GM12878 (cell line): ENCODE measurements at regions not wholly inside any gene's neighbourhood (a gene's known extent, or its start where the extent isn't known, plus 50 kb on each side); places are given as distances from the start of the nearest gene placed in this dataset.
"Not testable (repeated sequence)": the region's sequence is repeated elsewhere in the genome, so short reads cannot be mapped to it uniquely, and the experiment has no call there.

Experiments
- ATAC-seq: fragments of 200-7000 bp; cut with Tn5 transposase; 3 replicates; pipeline ENCODE4 v1.9.1; 2020; ENCODE audit warnings: mild to moderate bottlenecking, moderate library complexity
- BruUV-seq: library from RNA; stranded (reverse); fragments of 400-500 nt; replicated peaks from 2 replicates; lab custom pipeline; 2021; lab: Mats Ljungman, UMichigan
- CTCF ChIA-PET: fragments of 300-600 bp; sonication (Branson Sonifier 250); formaldehyde crosslinking; extraction: SDS; loops from one replicate; lab custom pipeline; 2021; ENCODE audit warnings: inconsistent platforms; lab: Yijun Ruan, JAX
- POLR2A ChIA-PET: fragments of 350-600 bp; formaldehyde crosslinking; extraction: SDS; loops from one replicate; lab custom pipeline; 2021; ENCODE audit warnings: inconsistent platforms; lab: Charles Lee
- RAD21 ChIA-PET: fragments of 300-600 bp; sonication (Branson Sonifier 250); formaldehyde crosslinking; loops from one replicate; lab custom pipeline; 2023; ENCODE audit warnings: antibody characterized with exemption; ENCODE audit not compliant: unreplicated experiment; lab: Charles Lee
- SMC1A ChIA-PET: fragments of 300-600 bp; sonication (Branson Sonifier 250); formaldehyde crosslinking; loops from one replicate; lab custom pipeline; 2023; ENCODE audit not compliant: unreplicated experiment, uncharacterized antibody; lab: Charles Lee
- DNase-seq: peaks from one replicate; pipeline ENCODE4 v3.0.0-alpha.2; 2011; ENCODE audit warnings: low read depth, low spot score
- FAIRE-seq: peaks from 3 replicates; lab custom pipeline; 2011; peaks lifted over from hg19 to GRCh38; lab: Jason Lieb, UNC
- H2AFZ ChIP-seq: 2 replicates; pipeline ENCODE4 v1.6.0; 2011; ENCODE audit warnings: low read depth, low read length, control low read depth; ENCODE audit not compliant: control insufficient read depth
- H3K27ac ChIP-seq: 2 replicates; pipeline ENCODE4 v1.5.1; 2011; ENCODE audit warnings: control low read depth; ENCODE audit not compliant: control insufficient read depth, insufficient read depth
- H3K27me3 ChIP-seq, 2 experiments: replicated peaks in 1 of 2; 2 replicates each; pipeline versions ENCODE4 v1.6.0 to v1.6.1; 2011; ENCODE audit warnings: low read length in 1 of 2; ENCODE audit not compliant: control insufficient read depth in 2 of 2, insufficient read depth in 2 of 2
- H3K36me3 ChIP-seq, 2 experiments: 2 replicates each; pipeline ENCODE4 v1.5.1; 2011; ENCODE audit warnings: low read length in 1 of 2; ENCODE audit not compliant: control insufficient read depth in 2 of 2, insufficient read depth in 2 of 2
- H3K4me1 ChIP-seq: 2 replicates; pipeline ENCODE4 v1.6.1; 2011; ENCODE audit warnings: mild to moderate bottlenecking, low read length, moderate library complexity, mixed read lengths; ENCODE audit not compliant: control insufficient read depth, insufficient read depth
- H3K4me2 ChIP-seq: 2 replicates; pipeline ENCODE4 v1.6.0; 2011; ENCODE audit warnings: control low read depth; ENCODE audit not compliant: control insufficient read depth, insufficient read depth
- H3K4me3 ChIP-seq: fragments of 200-600 bp; sonication (generic); 2 replicates; pipeline ENCODE4 v1.5.1; 2016
- H3K79me2 ChIP-seq: 2 replicates; pipeline ENCODE4 v1.6.0; 2011; ENCODE audit warnings: low read length; ENCODE audit not compliant: control insufficient read depth, insufficient read depth
- H3K9ac ChIP-seq: 2 replicates; pipeline ENCODE4 v1.8.0; 2011; ENCODE audit warnings: low read length, control low read depth, mixed read lengths; ENCODE audit not compliant: control insufficient read depth, insufficient read depth
- H3K9me3 ChIP-seq: replicated peaks from 3 replicates; pipeline ENCODE4 v1.5.1; 2011; ENCODE audit warnings: mild to moderate bottlenecking, low read length; ENCODE audit not compliant: control insufficient read depth, insufficient read depth
- H4K20me1 ChIP-seq: 2 replicates; pipeline ENCODE4 v1.6.0; 2011; ENCODE audit not compliant: control insufficient read depth, insufficient read depth
- HCFC1 ChIP-seq: fragments of 150-350 bp; IDR thresholded peaks from 2 replicates; pipeline ENCODE4 v1.6.1; 2014; ENCODE audit warnings: low read length
- POU2F2 ChIP-seq: IDR thresholded peaks from 3 replicates; pipeline ENCODE4 v1.6.1; 2011; ENCODE audit warnings: low read depth, mild to moderate bottlenecking, low read length, borderline replicate concordance
- RCOR1 ChIP-seq: conservative IDR thresholded peaks from 2 replicates; pipeline ENCODE4 v1.6.1; 2012; ENCODE audit warnings: low read depth, low read length, improper control_type of control experiment
- SMARCA5 ChIP-seq: fragments of 450-650 bp; IDR thresholded peaks from 2 replicates; pipeline ENCODE4 v1.6.1; 2017; ENCODE audit warnings: mild to moderate bottlenecking
- SUPT20H ChIP-seq: IDR thresholded peaks from 2 replicates; pipeline ENCODE4 v1.6.1; 2011; ENCODE audit warnings: low read depth, mild to moderate bottlenecking, low read length, moderate library complexity, borderline replicate concordance; ENCODE audit not compliant: control insufficient read depth
- WGBS: methylation state at CpG from one replicate; pipeline ENCODE4 v1.1.6; 2016; ENCODE audit warnings: low lambda C conversion rate; ENCODE audit not compliant: insufficient replicate concordance, insufficient coverage; ENCODE audit errors: missing lambda C conversion rate; 5-methylcytosine and 5-hydroxymethylcytosine counted together
- in situ Hi-C: fragments of 300-500 bp; cut with MboI; formaldehyde crosslinking; loops from 9 replicates; pipeline ENCODE4 v1.14.3; 2018; ENCODE audit warnings: mixed read lengths
- intact Hi-C: fragments of 100-400 bp; cut with micrococcal nuclease; formaldehyde crosslinking; loops from one replicate; pipeline ENCODE4 v1.14.2; 2022; ENCODE audit not compliant: unreplicated experiment
- TF ChIP-seq, protein P1 (sequence below): fragments of 150-350 bp; IDR thresholded peaks from 2 replicates; pipeline ENCODE4 v1.6.1; 2016; ENCODE audit warnings: low read depth, low read length
- TF ChIP-seq, protein P2 (sequence below): fragments of 450-650 bp; IDR thresholded peaks from 2 replicates; pipeline ENCODE4 v1.6.1; 2017; ENCODE audit warnings: mild to moderate bottlenecking
- TF ChIP-seq, protein P3 (sequence below): fragments of 450-650 bp; IDR thresholded peaks from 2 replicates; pipeline ENCODE4 v1.6.1; 2018; ENCODE audit warnings: mild to moderate bottlenecking, low read depth, moderate library complexity; ENCODE audit not compliant: partially characterized antibody

DNA sequence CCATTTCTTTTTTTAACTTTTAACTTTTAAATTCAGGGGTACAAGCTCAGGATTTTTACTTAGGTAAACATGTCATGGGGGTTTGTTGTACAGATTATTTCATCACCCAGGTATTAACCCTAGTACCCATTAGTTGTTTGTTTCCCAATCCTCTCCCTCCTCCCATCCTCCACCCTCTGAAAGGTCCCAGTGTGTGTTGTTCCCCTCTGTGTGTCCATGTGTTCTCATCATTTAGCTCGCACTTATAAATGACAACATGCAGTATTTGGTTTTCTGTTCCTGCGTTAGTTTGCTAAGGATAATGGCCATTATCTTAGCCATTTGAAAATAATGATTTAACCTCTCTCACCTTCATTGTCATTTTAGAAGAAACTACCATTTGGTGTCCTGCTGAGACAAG lies 684.9 kb downstream of the MAFB start:
- CTCF ChIA-PET, RAD21 ChIA-PET, FAIRE-seq, H3K36me3 ChIP-seq, H3K4me3 ChIP-seq, BruUV-seq, DNase-seq, H3K4me1 ChIP-seq, H3K79me2 ChIP-seq, H3K9ac ChIP-seq, H4K20me1 ChIP-seq, in situ Hi-C loops, H2AFZ ChIP-seq, H3K4me2 ChIP-seq, H3K9me3 ChIP-seq, H3K27me3 ChIP-seq, H3K27ac ChIP-seq, intact Hi-C loops, POLR2A ChIA-PET, ATAC-seq: not testable (repeated sequence)
- WGBS, result 0% methylated on average over 2 of the region's 2 CpGs
- SMC1A ChIA-PET, result interaction anchor here (0.7 kb wide), 1 partner anchor 208 kb away, joined by 3 read pairs; no protein-coding TSS in a partner anchor

DNA sequence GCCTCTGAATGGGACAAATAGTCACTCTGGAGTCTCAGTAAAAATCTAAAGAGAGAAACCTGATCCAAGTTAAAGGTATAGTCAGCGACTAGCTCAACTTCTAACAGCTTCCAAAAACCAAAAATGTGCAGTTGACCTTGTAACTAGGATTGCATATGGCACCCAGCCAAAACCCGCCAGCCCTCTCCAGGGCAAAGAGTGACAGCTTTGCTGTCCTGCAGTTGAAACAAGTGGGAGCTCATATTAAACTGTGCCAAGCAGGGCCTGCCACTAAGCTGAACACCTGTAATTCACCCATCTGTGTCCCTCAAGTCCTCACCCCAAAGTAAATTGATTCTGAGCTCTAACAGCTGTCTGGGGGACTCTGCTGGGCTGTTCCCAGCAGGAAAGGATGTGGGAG lies 695.3 kb downstream of the MAFB start:
- ChIA-PET SMC1A (no interaction called here), CTCF (no interaction called here), POLR2A (no interaction called here), RAD21 (no interaction called here)
- Histone ChIP-seq H4K20me1 (no peaks in the 10 kb centered on the region), H3K36me3 (no peaks in the 10 kb centered on the region), H3K9me3 (no peaks in the 10 kb centered on the region), H3K27me3 (no peaks in the 10 kb centered on the region), H3K4me3 (no peak overlapping the region), H2AFZ (no peak overlapping the region), H3K79me2 (no peaks in the 10 kb centered on the region), H3K27ac (no peak overlapping the region), H3K9ac (no peak overlapping the region), H3K4me2 (no peak overlapping the region), H3K4me1 (no peaks in the 10 kb centered on the region)
- in situ Hi-C loops, result no loop called here
- DNase-seq, result no peak
- intact Hi-C loops, result no loop called here
- whole genome bisulfite sequencing, result 0% methylated on average over 2 of the region's 2 CpGs
- no peak for FAIRE-seq
- BruUV-seq, result no TSS peak
- ATAC-seq, result no peak
- TF ChIP-seq SMARCA5 (no peak), RCOR1 (no peak), HCFC1 (no peak), POU2F2 (no peak), SUPT20H (no peak)
- TF ChIP-seq, protein P1, sequence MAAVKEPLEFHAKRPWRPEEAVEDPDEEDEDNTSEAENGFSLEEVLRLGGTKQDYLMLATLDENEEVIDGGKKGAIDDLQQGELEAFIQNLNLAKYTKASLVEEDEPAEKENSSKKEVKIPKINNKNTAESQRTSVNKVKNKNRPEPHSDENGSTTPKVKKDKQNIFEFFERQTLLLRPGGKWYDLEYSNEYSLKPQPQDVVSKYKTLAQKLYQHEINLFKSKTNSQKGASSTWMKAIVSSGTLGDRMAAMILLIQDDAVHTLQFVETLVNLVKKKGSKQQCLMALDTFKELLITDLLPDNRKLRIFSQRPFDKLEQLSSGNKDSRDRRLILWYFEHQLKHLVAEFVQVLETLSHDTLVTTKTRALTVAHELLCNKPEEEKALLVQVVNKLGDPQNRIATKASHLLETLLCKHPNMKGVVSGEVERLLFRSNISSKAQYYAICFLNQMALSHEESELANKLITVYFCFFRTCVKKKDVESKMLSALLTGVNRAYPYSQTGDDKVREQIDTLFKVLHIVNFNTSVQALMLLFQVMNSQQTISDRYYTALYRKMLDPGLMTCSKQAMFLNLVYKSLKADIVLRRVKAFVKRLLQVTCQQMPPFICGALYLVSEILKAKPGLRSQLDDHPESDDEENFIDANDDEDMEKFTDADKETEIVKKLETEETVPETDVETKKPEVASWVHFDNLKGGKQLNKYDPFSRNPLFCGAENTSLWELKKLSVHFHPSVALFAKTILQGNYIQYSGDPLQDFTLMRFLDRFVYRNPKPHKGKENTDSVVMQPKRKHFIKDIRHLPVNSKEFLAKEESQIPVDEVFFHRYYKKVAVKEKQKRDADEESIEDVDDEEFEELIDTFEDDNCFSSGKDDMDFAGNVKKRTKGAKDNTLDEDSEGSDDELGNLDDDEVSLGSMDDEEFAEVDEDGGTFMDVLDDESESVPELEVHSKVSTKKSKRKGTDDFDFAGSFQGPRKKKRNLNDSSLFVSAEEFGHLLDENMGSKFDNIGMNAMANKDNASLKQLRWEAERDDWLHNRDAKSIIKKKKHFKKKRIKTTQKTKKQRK, result no peak
- TF ChIP-seq, protein P2, sequence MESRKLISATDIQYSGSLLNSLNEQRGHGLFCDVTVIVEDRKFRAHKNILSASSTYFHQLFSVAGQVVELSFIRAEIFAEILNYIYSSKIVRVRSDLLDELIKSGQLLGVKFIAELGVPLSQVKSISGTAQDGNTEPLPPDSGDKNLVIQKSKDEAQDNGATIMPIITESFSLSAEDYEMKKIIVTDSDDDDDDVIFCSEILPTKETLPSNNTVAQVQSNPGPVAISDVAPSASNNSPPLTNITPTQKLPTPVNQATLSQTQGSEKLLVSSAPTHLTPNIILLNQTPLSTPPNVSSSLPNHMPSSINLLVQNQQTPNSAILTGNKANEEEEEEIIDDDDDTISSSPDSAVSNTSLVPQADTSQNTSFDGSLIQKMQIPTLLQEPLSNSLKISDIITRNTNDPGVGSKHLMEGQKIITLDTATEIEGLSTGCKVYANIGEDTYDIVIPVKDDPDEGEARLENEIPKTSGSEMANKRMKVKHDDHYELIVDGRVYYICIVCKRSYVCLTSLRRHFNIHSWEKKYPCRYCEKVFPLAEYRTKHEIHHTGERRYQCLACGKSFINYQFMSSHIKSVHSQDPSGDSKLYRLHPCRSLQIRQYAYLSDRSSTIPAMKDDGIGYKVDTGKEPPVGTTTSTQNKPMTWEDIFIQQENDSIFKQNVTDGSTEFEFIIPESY, result no peak
- TF ChIP-seq, protein P3, sequence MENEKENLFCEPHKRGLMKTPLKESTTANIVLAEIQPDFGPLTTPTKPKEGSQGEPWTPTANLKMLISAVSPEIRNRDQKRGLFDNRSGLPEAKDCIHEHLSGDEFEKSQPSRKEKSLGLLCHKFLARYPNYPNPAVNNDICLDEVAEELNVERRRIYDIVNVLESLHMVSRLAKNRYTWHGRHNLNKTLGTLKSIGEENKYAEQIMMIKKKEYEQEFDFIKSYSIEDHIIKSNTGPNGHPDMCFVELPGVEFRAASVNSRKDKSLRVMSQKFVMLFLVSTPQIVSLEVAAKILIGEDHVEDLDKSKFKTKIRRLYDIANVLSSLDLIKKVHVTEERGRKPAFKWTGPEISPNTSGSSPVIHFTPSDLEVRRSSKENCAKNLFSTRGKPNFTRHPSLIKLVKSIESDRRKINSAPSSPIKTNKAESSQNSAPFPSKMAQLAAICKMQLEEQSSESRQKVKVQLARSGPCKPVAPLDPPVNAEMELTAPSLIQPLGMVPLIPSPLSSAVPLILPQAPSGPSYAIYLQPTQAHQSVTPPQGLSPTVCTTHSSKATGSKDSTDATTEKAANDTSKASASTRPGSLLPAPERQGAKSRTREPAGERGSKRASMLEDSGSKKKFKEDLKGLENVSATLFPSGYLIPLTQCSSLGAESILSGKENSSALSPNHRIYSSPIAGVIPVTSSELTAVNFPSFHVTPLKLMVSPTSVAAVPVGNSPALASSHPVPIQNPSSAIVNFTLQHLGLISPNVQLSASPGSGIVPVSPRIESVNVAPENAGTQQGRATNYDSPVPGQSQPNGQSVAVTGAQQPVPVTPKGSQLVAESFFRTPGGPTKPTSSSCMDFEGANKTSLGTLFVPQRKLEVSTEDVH, result no peak
